Activated T-cell treated with anti-CD3 and anti-CD28 coated beads, Interleukin-2, amount 50 U/mL, for 72 hours (primary cell): ENCODE measurements at regions not wholly inside any gene's neighbourhood (a gene's known extent, or its start where the extent isn't known, plus 50 kb on each side); places are given as distances from the start of the nearest gene placed in this dataset.

Source experiments
- ATAC-seq, 2 donors: fragments of 150-1000 bp; cut with Tn5 transposase; replicated peaks in 1 of 2; 2 replicates each; pipeline ENCODE4 v1.10.0; 2021; ENCODE audit warnings: moderate library complexity in 2 of 2, mild to moderate bottlenecking in 1 of 2
- DNase-seq, 2 donors: peaks; one replicate each; pipeline ENCODE4 v3.0.0; 2021 to 2022; ENCODE audit warnings: mixed read lengths in 1 of 2
- H3K27ac Mint-ChIP-seq: one replicate; pipeline ENCODE4 v1.8.0; 2022; ENCODE audit warnings: mild to moderate bottlenecking, moderate library complexity, mixed read lengths
- H3K27me3 Mint-ChIP-seq: one replicate; pipeline ENCODE4 v1.8.0; 2022; ENCODE audit warnings: low read depth, mixed read lengths
- H3K36me3 Mint-ChIP-seq, 2 donors: one replicate each; pipeline ENCODE4 v1.8.0; 2022; ENCODE audit warnings: mixed read lengths in 2 of 2, mild to moderate bottlenecking in 1 of 2; ENCODE audit not compliant: insufficient read depth in 2 of 2
- H3K4me1 Mint-ChIP-seq: one replicate; pipeline ENCODE4 v1.8.0; 2022; ENCODE audit warnings: low read depth, mixed read lengths
- H3K4me3 Mint-ChIP-seq, 2 donors: one replicate each; pipeline ENCODE4 v1.8.0; 2022; ENCODE audit warnings: mild to moderate bottlenecking in 2 of 2, mixed read lengths in 2 of 2, moderate library complexity in 2 of 2
- H3K9me3 Mint-ChIP-seq, 2 donors: one replicate each; pipeline ENCODE4 v1.8.0; 2022; ENCODE audit warnings: mixed read lengths in 2 of 2

GRCh38 chr2:66704786-66705185 is 269.9 kb downstream of the MEIS1 start:
- H3K4me3 Mint-ChIP-seq, result no peak overlapping the region
- no peak for DNase-seq
- H3K4me1 Mint-ChIP-seq, result no peaks in the 10 kb centered on the region
- ATAC-seq, result no peak
- no peaks in the 10 kb centered on the region for H3K27me3 Mint-ChIP-seq
- H3K27ac Mint-ChIP-seq, result no peak overlapping the region
- no peaks in the 10 kb centered on the region for H3K9me3 Mint-ChIP-seq
- no peaks in the 10 kb centered on the region for H3K36me3 Mint-ChIP-seq

GRCh38 chr2:66714610-66715009 is 279.7 kb downstream of the MEIS1 start:
- H3K27ac Mint-ChIP-seq, result no peak overlapping the region
- H3K4me1 Mint-ChIP-seq, result no peaks in the 10 kb centered on the region
- ATAC-seq (no peak), DNase-seq (no peak)
- H3K36me3 Mint-ChIP-seq, result no peaks in the 10 kb centered on the region
- no peaks in the 10 kb centered on the region for H3K27me3 Mint-ChIP-seq
- no peak overlapping the region for H3K4me3 Mint-ChIP-seq
- peaks cover 3 to 6% of the 10 kb centered on the region in 2 donors for H3K9me3 Mint-ChIP-seq

- H3K4me3 Mint-ChIP-seq, result no peak overlapping the region
- ATAC-seq (no peak), DNase-seq (no peak)
- H3K36me3 Mint-ChIP-seq, result no peaks in the 10 kb centered on the region
- H3K27ac Mint-ChIP-seq, result no peak overlapping the region
- peaks cover 4 to 5% of the 10 kb centered on the region in 2 donors for H3K9me3 Mint-ChIP-seq
- no peaks in the 10 kb centered on the region for H3K27me3 Mint-ChIP-seq
- H3K4me1 Mint-ChIP-seq, result no peaks in the 10 kb centered on the region
Measured at GRCh38 chr2:66717218-66717905, 282.4 kb downstream of the MEIS1 start.

GRCh38 chr2:66717973-66718372 is 283.0 kb downstream of the MEIS1 start:
- ATAC-seq (no peak), DNase-seq (no peak)
- no peaks in the 10 kb centered on the region for H3K4me1 Mint-ChIP-seq
- no peak overlapping the region for H3K4me3 Mint-ChIP-seq
- H3K36me3 Mint-ChIP-seq, result no peaks in the 10 kb centered on the region
- no peak overlapping the region for H3K27ac Mint-ChIP-seq
- H3K27me3 Mint-ChIP-seq, result no peaks in the 10 kb centered on the region
- H3K9me3 Mint-ChIP-seq, result peaks cover 5 to 6% of the 10 kb centered on the region in 2 donors

GRCh38 chr2:66721776-66722175 is 286.9 kb downstream of the MEIS1 start:
- no peak overlapping the region for H3K27ac Mint-ChIP-seq
- ATAC-seq, result no peak

GRCh38 chr2:66724241-66724640 is 289.3 kb downstream of the MEIS1 start:
- H3K4me1 Mint-ChIP-seq, result no peaks in the 10 kb centered on the region
- DNase-seq (no peak), ATAC-seq (no peak)
- H3K4me3 Mint-ChIP-seq, result no peak overlapping the region
- H3K27me3 Mint-ChIP-seq, result no peaks in the 10 kb centered on the region
- no peaks in the 10 kb centered on the region for H3K36me3 Mint-ChIP-seq
- H3K9me3 Mint-ChIP-seq, result peaks cover 4% of the 10 kb centered on the region in 2 donors
- H3K27ac Mint-ChIP-seq, result no peak overlapping the region

More at GRCh38 chr2:66721776-66722175, 286.9 kb downstream of the MEIS1 start:
- no peaks in the 10 kb centered on the region for H3K36me3 Mint-ChIP-seq
- H3K4me3 Mint-ChIP-seq, result no peak overlapping the region
- H3K27me3 Mint-ChIP-seq, result no peaks in the 10 kb centered on the region
- no peaks in the 10 kb centered on the region for H3K4me1 Mint-ChIP-seq
- no peak for DNase-seq
- H3K9me3 Mint-ChIP-seq, result peaks cover 6 to 7% of the 10 kb centered on the region in 2 donors

GRCh38 chr2:66729416-66730330 is 294.7 kb downstream of the MEIS1 start:
- no peaks in the 10 kb centered on the region for H3K27me3 Mint-ChIP-seq
- no peak overlapping the region for H3K4me3 Mint-ChIP-seq
- no peak overlapping the region for H3K27ac Mint-ChIP-seq
- no peaks in the 10 kb centered on the region for H3K36me3 Mint-ChIP-seq
- peaks cover 0 to 2% of the 10 kb centered on the region in 2 donors for H3K9me3 Mint-ChIP-seq
- no peaks in the 10 kb centered on the region for H3K4me1 Mint-ChIP-seq
- no peak for ATAC-seq
- DNase-seq, result no peak

- no peak overlapping the region for H3K27ac Mint-ChIP-seq
- no peaks in the 10 kb centered on the region for H3K36me3 Mint-ChIP-seq
- no peak overlapping the region for H3K4me3 Mint-ChIP-seq
- DNase-seq, result no peak
- no peaks in the 10 kb centered on the region for H3K27me3 Mint-ChIP-seq
- no peak for ATAC-seq
- H3K9me3 Mint-ChIP-seq, result peaks cover 0 to 2% of the 10 kb centered on the region in 2 donors
- no peaks in the 10 kb centered on the region for H3K4me1 Mint-ChIP-seq
Measured at GRCh38 chr2:66730441-66730840, 295.5 kb downstream of the MEIS1 start.

- ATAC-seq, result no peak
- peaks cover 0 to 2% of the 10 kb centered on the region in 2 donors for H3K9me3 Mint-ChIP-seq
- H3K4me1 Mint-ChIP-seq, result no peaks in the 10 kb centered on the region
- H3K36me3 Mint-ChIP-seq, result no peaks in the 10 kb centered on the region
- H3K27ac Mint-ChIP-seq, result no peak overlapping the region
- H3K27me3 Mint-ChIP-seq, result no peaks in the 10 kb centered on the region
- DNase-seq, result no peak
- no peak overlapping the region for H3K4me3 Mint-ChIP-seq
Measured at GRCh38 chr2:66733364-66733999, 298.6 kb downstream of the MEIS1 start.

GRCh38 chr2:66748939-66749338 is 314.0 kb downstream of the MEIS1 start:
- Mint-ChIP-seq H3K4me3 (no peak overlapping the region), H3K36me3 (no peaks in the 10 kb centered on the region), H3K27ac (no peak overlapping the region), H3K9me3 (peaks cover 4 to 6% of the 10 kb centered on the region in 2 donors), H3K27me3 (no peaks in the 10 kb centered on the region), H3K4me1 (no peaks in the 10 kb centered on the region)
- ATAC-seq, result no peak
- DNase-seq, result no peak

- no peak for ATAC-seq
- Mint-ChIP-seq H3K36me3 (no peaks in the 10 kb centered on the region), H3K27ac (no peak overlapping the region), H3K27me3 (no peaks in the 10 kb centered on the region), H3K4me1 (no peaks in the 10 kb centered on the region), H3K9me3 (peaks cover 4 to 6% of the 10 kb centered on the region in 2 donors), H3K4me3 (no peak overlapping the region)
- no peak for DNase-seq
Measured at GRCh38 chr2:66749566-66749965, 314.6 kb downstream of the MEIS1 start.

GRCh38 chr2:66753257-66753656 is 318.3 kb downstream of the MEIS1 start:
- Mint-ChIP-seq H3K36me3 (no peaks in the 10 kb centered on the region), H3K27me3 (no peaks in the 10 kb centered on the region), H3K4me3 (no peak overlapping the region), H3K9me3 (peaks cover 3 to 6% of the 10 kb centered on the region in 2 donors), H3K27ac (no peak overlapping the region), H3K4me1 (no peaks in the 10 kb centered on the region)
- ATAC-seq (no peak), DNase-seq (no peak)

GRCh38 chr2:66753660-66754059 is 318.7 kb downstream of the MEIS1 start:
- H3K4me3 Mint-ChIP-seq, result no peak overlapping the region
- DNase-seq (no peak), ATAC-seq (no peak)
- H3K9me3 Mint-ChIP-seq, result peaks cover 3 to 6% of the 10 kb centered on the region in 2 donors
- H3K36me3 Mint-ChIP-seq, result no peaks in the 10 kb centered on the region
- H3K27me3 Mint-ChIP-seq, result no peaks in the 10 kb centered on the region
- H3K27ac Mint-ChIP-seq, result no peak overlapping the region
- H3K4me1 Mint-ChIP-seq, result no peaks in the 10 kb centered on the region
